ENCODE measurements at regions not wholly inside any gene's neighbourhood (a gene's known extent, or its start where the extent isn't known, plus 50 kb on each side); places are given as distances from the start of the nearest gene placed in this dataset.

DNA sequence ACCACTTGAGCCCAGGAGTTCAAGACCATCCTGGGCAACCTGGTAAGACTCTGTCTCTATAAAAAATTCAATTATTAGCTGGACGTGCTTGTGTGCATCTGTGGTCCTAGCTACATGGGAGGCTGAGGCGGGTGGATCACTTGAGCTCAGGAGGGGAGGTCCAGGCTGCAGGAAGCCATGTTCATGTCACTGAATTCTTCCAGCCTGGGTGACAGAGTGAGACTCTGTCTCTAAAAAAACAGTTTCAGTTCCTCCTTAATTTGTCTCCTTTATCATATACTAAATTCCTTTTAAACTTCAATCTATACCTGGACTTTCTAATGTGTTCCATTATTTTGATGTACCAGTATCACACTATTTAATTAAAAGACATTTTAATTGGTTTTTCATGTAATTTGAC lies 422.2 kb upstream of the TLE4 start:
- no peaks in the 10 kb centered on the region for H3K4me1 ChIP-seq (ENCODE audit: low read depth)
- H3K36me3 ChIP-seq: no peaks in the 10 kb centered on the region
- H3K9me3 ChIP-seq (ENCODE audit: low read depth): no peaks in the 10 kb centered on the region
- H3K27ac ChIP-seq: no peak overlapping the region
- no peak for DNase-seq (ENCODE audit: low read depth in 1 of 2, low spot score in 1 of 2)
- no peaks in the 10 kb centered on the region for H3K27me3 ChIP-seq
- TF ChIP-seq CTCF (IDR thresholded peaks at IDR 0.05; ENCODE audit: low read depth, low read length): no peak
- no peak overlapping the region for H3K4me3 ChIP-seq

DNA sequence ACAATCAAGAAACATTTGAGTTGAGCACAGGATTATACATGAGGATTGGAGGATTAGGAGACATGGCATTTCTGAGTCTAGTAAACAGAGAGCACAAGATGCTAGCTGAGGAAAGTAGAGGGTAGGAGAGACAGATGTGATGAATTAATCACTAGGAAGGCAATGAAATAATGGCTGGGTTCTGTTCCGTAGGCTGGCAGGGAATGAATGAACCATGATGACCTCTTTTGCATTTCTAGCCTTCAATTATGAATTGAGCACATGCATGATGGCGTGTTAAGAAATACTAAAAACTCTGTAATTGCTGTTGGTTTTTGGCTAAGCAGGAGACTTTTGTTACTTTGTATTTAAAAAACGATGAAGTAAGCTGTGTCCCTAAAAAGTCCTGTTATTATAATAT lies 420.0 kb upstream of the TLE4 start:
- H3K27ac ChIP-seq: no peak overlapping the region
- no peaks in the 10 kb centered on the region for H3K27me3 ChIP-seq
- H3K4me1 ChIP-seq (ENCODE audit: low read depth): no peaks in the 10 kb centered on the region
- no peaks in the 10 kb centered on the region for H3K9me3 ChIP-seq (ENCODE audit: low read depth)
- H3K36me3 ChIP-seq: no peaks in the 10 kb centered on the region
- TF ChIP-seq CTCF (IDR thresholded peaks at IDR 0.05; ENCODE audit: low read depth, low read length): no peak
- no peak overlapping the region for H3K4me3 ChIP-seq
- no peak for DNase-seq (ENCODE audit: low read depth in 1 of 2, low spot score in 1 of 2)

- H3K4me1 ChIP-seq (ENCODE audit: low read depth): no peaks in the 10 kb centered on the region
- no peak overlapping the region for H3K27ac ChIP-seq
- no peak for DNase-seq (ENCODE audit: low read depth in 1 of 2, low spot score in 1 of 2)
- H3K36me3 ChIP-seq: no peaks in the 10 kb centered on the region
- no peak overlapping the region for H3K4me3 ChIP-seq
- H3K9me3 ChIP-seq (ENCODE audit: low read depth): no peaks in the 10 kb centered on the region
- TF ChIP-seq CTCF (IDR thresholded peaks at IDR 0.05; ENCODE audit: low read depth, low read length): no peak
- no peaks in the 10 kb centered on the region for H3K27me3 ChIP-seq
Observed at GRCh38 chr9:79152306-79152705, 419.5 kb upstream of the TLE4 start.

- peak in 1 of 2 donors; percentile 45 for DNase-seq (ENCODE audit: low read depth in 1 of 2, low spot score in 1 of 2)
- no peaks in the 10 kb centered on the region for H3K4me1 ChIP-seq (ENCODE audit: low read depth)
- no peaks in the 10 kb centered on the region for H3K9me3 ChIP-seq (ENCODE audit: low read depth)
- H3K27ac ChIP-seq: no peak overlapping the region
- no peaks in the 10 kb centered on the region for H3K36me3 ChIP-seq
- no peak overlapping the region for H3K4me3 ChIP-seq
- H3K27me3 ChIP-seq: no peaks in the 10 kb centered on the region
- no peak for TF ChIP-seq CTCF (IDR thresholded peaks at IDR 0.05; ENCODE audit: low read depth, low read length)
Observed at GRCh38 chr9:79154806-79155205, 417.0 kb upstream of the TLE4 start.

DNA sequence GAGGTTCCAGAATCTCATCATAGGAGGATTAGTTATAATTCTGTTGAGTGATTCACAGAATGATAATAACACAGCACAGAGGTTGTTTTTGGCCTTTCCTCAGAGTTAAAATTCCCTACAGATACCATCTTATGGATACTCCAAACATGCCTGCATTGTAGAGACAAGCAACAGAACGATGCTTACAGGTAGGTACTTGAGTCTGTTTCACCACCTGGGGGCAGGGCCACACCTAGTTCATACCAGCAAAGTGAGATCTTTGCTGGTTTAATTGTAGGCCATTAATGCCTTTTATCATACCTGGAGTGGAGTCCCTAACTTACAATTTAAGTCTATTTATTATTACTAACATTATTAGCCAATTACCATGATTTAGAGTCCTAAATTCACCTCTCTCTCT lies 416.5 kb upstream of the TLE4 start:
- Histone ChIP-seq H3K4me1 (ENCODE audit: low read depth) (no peaks in the 10 kb centered on the region), H3K36me3 (no peaks in the 10 kb centered on the region), H3K9me3 (ENCODE audit: low read depth) (no peaks in the 10 kb centered on the region), H3K27ac (no peak overlapping the region), H3K27me3 (no peaks in the 10 kb centered on the region), H3K4me3 (no peak overlapping the region)
- no peak for DNase-seq (ENCODE audit: low read depth in 1 of 2, low spot score in 1 of 2)
- no peak for TF ChIP-seq CTCF (IDR thresholded peaks at IDR 0.05; ENCODE audit: low read depth, low read length)

DNA sequence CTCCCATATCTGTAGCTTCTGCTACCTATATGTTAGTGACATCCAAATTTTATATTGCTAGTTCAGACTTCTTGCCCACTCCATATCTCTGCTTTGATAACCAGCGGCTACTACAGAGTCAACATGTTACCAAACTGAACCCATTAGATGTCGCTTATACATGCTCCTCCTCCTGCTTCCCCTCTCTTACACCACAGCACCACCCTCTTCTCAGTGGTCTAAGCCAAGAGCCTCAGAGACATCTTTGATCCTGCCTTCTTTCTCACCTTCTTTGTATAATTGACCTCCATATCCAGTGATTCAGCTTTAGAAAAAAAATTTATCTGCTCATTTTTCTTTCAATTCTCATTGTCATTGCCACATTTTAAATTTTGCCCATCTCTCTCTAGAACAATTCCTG lies 408.2 kb upstream of the TLE4 start:
- H3K27me3 ChIP-seq: no peaks in the 10 kb centered on the region
- TF ChIP-seq CTCF (IDR thresholded peaks at IDR 0.05; ENCODE audit: low read depth, low read length): no peak

More for the DNA sequence above, 408.2 kb upstream of the TLE4 start:
- H3K36me3 ChIP-seq: no peaks in the 10 kb centered on the region
- DNase-seq (ENCODE audit: low read depth in 1 of 2, low spot score in 1 of 2): no peak
- no peak overlapping the region for H3K27ac ChIP-seq
- no peak overlapping the region for H3K4me3 ChIP-seq
- no peaks in the 10 kb centered on the region for H3K4me1 ChIP-seq (ENCODE audit: low read depth)
- H3K9me3 ChIP-seq (ENCODE audit: low read depth): no peaks in the 10 kb centered on the region
